GM12873 (cell line): ENCODE measurements at regions not wholly inside any gene's neighbourhood (a gene's known extent, or its start where the extent isn't known, plus 50 kb on each side); places are given as distances from the start of the nearest gene placed in this dataset.

Source experiments
- CTCF ChIP-seq: IDR thresholded peaks from 2 replicates; pipeline ENCODE4 v1.5.1; 2012; ENCODE audit warnings: low read depth, mild to moderate bottlenecking, moderate library complexity, low read length, control low read depth; ENCODE audit not compliant: insufficient read depth; ENCODE audit errors: missing control alignments

- TF ChIP-seq CTCF = no peak
These were observed 76.1 kb upstream of the PHACTR1 start for GRCh38 chr6:12640438-12640837.

DNA sequence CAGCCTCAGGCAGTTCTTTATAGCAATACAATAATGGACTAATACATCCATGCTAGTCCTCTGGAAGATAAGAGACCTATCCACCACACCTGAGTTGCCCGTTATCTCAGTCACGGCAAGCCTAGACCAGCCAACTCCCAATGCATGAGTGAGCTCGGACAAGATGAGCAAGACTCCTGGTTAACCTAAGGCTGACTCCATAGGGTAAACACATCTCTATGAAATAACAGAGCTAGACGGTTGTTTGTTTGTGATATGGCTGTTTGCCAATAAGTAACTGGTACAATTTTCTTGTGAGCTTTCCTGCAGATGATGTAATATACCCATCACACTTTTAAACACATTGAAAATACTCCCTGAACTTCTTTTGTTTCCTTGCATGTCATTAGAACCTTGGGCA is 70.6 kb upstream of the PHACTR1 start:
- no peak for TF ChIP-seq CTCF

DNA sequence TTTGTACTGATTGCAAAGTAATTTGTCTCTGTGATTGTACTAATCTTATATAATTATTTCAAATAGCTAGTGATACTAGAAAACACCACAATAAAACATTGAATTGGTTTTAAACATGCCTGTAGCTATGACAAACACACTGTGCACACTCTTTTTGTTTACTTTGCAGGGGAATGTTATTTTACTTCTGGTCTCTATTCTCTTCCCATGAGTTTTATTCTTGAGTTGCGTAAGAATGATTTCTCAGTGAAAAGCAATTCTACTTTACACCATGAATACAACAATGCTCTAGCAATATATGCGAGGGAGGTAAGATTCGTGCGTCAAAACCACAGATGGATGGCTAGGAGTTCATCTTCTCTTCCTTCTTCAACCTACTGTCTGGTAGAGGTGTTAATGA is 68.4 kb upstream of the PHACTR1 start:
- TF ChIP-seq CTCF = no peak

DNA sequence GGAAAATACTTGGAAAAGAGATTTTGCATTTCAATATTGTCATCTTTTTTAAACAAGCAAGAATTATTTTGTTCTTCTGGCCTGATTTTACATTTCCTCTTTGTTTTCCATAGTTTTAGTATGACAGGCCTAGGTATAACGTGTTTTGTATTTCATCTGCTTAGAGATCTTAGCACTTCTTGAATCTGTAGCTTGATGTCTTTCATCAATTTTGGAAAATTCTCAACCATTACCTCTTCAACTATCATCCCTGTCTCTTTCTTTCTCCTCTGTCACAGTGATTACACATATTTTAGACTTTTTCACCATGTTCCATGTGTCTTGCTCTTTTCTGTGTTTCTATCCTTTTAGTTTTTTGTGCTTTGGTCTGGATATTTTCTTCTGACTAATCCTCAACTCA is 67.2 kb upstream of the PHACTR1 start:
- no peak for TF ChIP-seq CTCF

DNA sequence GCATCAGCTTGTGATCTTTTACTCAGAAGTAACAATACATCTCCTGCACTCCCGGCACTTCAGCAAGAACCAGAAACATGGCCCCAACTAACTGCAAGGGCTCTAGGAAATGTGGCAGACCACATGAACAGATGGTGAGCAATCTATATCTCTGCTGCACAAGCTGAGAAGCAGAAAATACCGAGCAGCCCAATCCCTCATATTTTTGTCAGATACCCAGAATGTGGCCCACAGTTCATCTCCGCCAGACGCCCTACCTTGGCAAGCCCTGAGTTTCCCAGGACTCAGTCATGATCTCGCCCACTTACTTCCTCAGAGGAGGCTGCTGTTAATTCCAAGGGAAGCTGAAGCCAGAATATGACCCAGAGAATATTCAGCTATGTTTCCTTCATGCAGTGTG is 63.1 kb upstream of the PHACTR1 start:
- TF ChIP-seq CTCF = no peak

- no peak for TF ChIP-seq CTCF
These were observed 62.5 kb upstream of the PHACTR1 start for GRCh38 chr6:12654107-12654506.

DNA sequence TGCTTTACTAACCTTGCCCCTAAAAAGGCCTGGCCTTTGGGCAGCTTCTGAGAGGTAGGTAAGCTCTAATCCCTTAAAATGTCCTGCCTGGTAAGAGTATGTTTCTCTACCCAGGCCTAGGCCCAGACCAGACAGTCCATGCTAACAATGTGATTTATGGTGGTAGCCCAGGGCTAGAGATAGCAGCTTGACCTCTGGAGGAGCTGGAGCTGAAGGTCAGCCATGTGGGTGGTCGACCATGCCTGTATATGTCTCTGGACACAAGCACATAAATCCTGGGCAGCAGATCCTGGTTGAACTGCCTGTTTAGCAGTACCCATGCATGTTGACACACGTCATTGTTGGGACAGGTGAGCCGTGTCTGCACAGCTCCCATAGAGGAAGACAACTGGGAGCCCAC is 62.1 kb upstream of the PHACTR1 start:
- no peak for TF ChIP-seq CTCF

DNA sequence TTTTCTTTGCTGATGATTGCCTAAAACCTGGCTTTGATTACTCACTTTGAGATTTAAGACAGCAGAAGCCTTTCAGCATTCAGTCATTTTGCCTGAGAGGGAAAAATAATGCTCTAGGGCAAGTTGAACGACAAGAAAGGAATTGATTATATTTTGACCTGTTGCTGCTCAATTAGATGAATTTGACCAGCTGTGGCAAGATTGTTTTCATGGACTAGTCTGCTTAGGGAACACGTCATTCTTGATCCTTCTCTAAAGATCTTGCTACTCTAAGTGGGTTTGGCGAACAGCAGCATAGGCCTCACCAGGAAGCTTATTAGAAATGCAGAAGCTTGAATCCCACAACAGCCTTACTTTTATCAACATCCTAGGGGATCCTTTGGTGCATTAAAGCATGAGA is 59.7 kb upstream of the PHACTR1 start:
- TF ChIP-seq CTCF = no peak
